WERI-Rb-1 (cell line): ENCODE measurements at regions not wholly inside any gene's neighbourhood (a gene's known extent, or its start where the extent isn't known, plus 50 kb on each side); places are given as distances from the start of the nearest gene placed in this dataset.

Source experiments
- DNase-seq: peaks from one replicate; pipeline ENCODE4 v3.0.0-alpha.2; 2020
- H3K27ac ChIP-seq: fragments of 250-450 bp; sonication (Bioruptor Pico); 2 replicates; pipeline ENCODE4 v1.5.1; 2020; ENCODE audit warnings: mild to moderate bottlenecking, moderate library complexity
- H3K27me3 ChIP-seq: fragments of 250-450 bp; sonication (Bioruptor Pico); 2 replicates; pipeline ENCODE4 v1.5.1; 2021; ENCODE audit warnings: mild to moderate bottlenecking, low read depth, moderate library complexity; ENCODE audit not compliant: insufficient read depth, severe bottlenecking
- H3K36me3 ChIP-seq: fragments of 250-450 bp; sonication (Bioruptor Pico); 2 replicates; pipeline ENCODE4 v1.5.1; 2020; ENCODE audit warnings: mild to moderate bottlenecking, moderate library complexity
- H3K4me3 ChIP-seq: 2 replicates; pipeline ENCODE4 v1.5.1; 2011; ENCODE audit warnings: low read depth, mild to moderate bottlenecking, control low read depth, low read length
- H3K9me3 ChIP-seq: fragments of 250-450 bp; sonication (Bioruptor Pico); 2 replicates; pipeline ENCODE4 v1.5.1; 2021; ENCODE audit warnings: mild to moderate bottlenecking, moderate library complexity; ENCODE audit not compliant: severe bottlenecking
- CTCF ChIP-seq: IDR thresholded peaks from 2 replicates; pipeline ENCODE4 v1.5.1; 2011; ENCODE audit warnings: low read depth, mild to moderate bottlenecking, control low read depth, inconsistent platforms, low read length

GRCh38 chr2:35410431-35411061 is 945.0 kb upstream of the CRIM1 start:
- no peaks in the 10 kb centered on the region for H3K36me3 ChIP-seq
- peak; percentile 80 for TF ChIP-seq CTCF
- no peaks in the 10 kb centered on the region for H3K9me3 ChIP-seq
- no peak overlapping the region for H3K4me3 ChIP-seq
- peak; percentile 70 for DNase-seq
- H3K27me3 ChIP-seq: no peaks in the 10 kb centered on the region
- no peak overlapping the region for H3K27ac ChIP-seq

GRCh38 chr2:35409762-35410161 is 945.8 kb upstream of the CRIM1 start:
- no peaks in the 10 kb centered on the region for H3K36me3 ChIP-seq
- H3K4me3 ChIP-seq: no peak overlapping the region
- H3K9me3 ChIP-seq: no peaks in the 10 kb centered on the region
- no peaks in the 10 kb centered on the region for H3K27me3 ChIP-seq
- H3K27ac ChIP-seq: no peak overlapping the region
- DNase-seq: no peak
- TF ChIP-seq CTCF: no peak

GRCh38 chr2:35408320-35408719 is 947.3 kb upstream of the CRIM1 start:
- Histone ChIP-seq H3K27ac (no peak overlapping the region), H3K27me3 (no peaks in the 10 kb centered on the region), H3K36me3 (no peaks in the 10 kb centered on the region), H3K4me3 (no peak overlapping the region), H3K9me3 (no peaks in the 10 kb centered on the region)
- no peak for TF ChIP-seq CTCF
- DNase-seq: no peak

- Histone ChIP-seq H3K27me3 (no peaks in the 10 kb centered on the region), H3K9me3 (no peaks in the 10 kb centered on the region), H3K27ac (no peak overlapping the region), H3K4me3 (no peak overlapping the region), H3K36me3 (no peaks in the 10 kb centered on the region)
- DNase-seq: no peak
- TF ChIP-seq CTCF: no peak
Observed at GRCh38 chr2:35391736-35392442, 963.7 kb upstream of the CRIM1 start.

GRCh38 chr2:35378791-35379190 is 976.8 kb upstream of the CRIM1 start:
- Histone ChIP-seq H3K9me3 (no peaks in the 10 kb centered on the region), H3K27ac (no peak overlapping the region), H3K36me3 (no peaks in the 10 kb centered on the region), H3K4me3 (no peak overlapping the region), H3K27me3 (no peaks in the 10 kb centered on the region)
- DNase-seq: no peak
- TF ChIP-seq CTCF: no peak
